SKM-1 treated with dmso at 0.1 percent for 144 hours (cell line): ENCODE measurements at regions not wholly inside any gene's neighbourhood (a gene's known extent, or its start where the extent isn't known, plus 50 kb on each side); places are given as distances from the start of the nearest gene placed in this dataset.

Experiments
- DNase-seq: peaks from one replicate; lab custom pipeline; 2025; ENCODE audit not compliant: unreplicated experiment; lab: John Stamatoyannopoulos, UW

DNA sequence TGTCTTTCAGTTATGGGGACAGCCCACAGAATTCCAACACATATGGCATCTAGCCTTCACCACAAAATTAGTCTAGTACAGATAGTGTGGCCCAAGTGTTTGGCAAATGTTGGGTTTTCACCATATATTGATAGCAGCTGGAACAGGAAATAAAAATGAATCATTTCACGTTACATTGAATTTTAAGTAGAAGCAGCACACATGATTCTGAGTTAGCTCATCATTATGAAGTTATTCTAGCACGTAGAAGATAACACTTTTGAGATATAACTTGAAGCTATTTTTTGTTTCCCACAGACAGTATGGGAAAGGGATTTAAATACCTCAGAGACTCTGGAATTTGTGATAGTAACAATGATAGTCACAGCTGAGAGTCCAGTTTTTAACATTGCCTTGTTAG, 118.7 kb downstream of the FAT4 start:
- DNase-seq: no peak

DNA sequence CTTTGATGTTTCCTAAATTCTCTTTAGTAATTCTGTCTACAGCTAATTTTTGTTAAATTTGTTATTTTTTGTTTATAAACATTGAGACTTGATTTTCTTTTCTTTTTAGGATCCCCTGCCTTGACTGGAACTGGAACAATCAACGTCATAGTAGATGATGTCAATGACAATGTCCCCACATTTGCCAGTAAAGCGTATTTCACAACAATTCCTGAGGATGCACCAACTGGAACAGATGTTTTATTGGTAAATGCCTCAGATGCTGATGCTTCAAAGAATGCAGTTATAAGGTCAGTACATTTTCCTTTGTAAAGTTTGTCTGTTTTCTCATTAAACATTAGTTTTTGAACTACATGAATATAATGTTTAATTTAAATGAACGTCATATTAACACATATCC, 119.4 kb downstream of the FAT4 start:
- no peak for DNase-seq

DNA sequence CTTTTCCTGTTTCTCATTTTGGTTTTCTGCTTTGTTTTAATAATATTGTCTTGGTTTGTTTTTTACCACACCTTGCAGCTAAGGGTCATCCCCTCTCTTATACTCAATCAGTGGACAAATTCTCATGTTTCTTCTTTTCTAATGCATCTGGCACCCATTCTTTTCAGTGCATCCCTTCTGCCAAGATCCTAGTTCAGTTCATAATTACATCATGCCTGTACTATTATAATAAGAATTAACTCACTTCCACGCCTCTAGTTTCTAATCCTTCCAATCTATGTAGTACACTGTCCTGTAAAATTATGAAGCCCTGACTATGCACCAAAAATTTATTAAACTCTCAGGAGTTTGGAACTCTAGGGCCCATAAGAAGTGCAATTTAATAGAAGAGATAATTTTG, 126.1 kb downstream of the FAT4 start:
- DNase-seq: no peak

- no peak for DNase-seq
Observed at GRCh38 chr4:125444166-125444565, 129.4 kb downstream of the FAT4 start.

- no peak for DNase-seq
Observed at GRCh38 chr4:125445525-125445924, 130.8 kb downstream of the FAT4 start.

DNA sequence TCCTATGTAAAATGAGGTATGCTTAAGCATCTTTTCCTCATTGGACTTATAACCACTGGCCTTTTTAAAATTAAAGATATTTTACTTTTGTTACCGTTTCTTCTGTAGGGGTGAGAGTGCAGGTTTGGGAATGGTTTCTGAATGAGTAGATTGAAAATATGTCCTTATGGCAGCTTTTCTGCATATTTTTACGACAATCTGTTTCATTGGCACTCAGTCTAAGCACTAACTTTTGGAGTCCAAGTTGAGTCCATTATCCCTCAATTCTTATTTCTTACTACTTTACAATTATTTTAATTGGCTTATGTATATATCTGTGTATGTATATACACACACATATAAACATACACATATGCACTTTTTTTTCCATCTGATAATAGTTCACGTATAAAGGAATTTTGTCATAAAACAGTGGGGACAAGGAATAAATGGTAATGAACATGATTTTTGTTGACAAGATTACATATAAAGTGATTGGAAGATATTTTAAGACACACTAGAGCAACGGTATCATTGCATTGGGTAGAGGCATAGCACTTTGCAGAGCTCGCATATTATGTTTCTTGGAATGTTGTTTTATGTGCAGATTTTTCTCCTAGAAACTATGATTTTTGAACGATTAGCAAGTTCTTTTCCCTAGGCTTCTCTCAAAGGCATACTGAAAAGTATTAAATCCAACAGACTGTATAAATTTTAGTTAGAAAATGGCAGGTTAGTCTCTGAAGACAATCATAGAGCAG, 133.0 kb downstream of the FAT4 start:
- DNase-seq: no peak

DNA sequence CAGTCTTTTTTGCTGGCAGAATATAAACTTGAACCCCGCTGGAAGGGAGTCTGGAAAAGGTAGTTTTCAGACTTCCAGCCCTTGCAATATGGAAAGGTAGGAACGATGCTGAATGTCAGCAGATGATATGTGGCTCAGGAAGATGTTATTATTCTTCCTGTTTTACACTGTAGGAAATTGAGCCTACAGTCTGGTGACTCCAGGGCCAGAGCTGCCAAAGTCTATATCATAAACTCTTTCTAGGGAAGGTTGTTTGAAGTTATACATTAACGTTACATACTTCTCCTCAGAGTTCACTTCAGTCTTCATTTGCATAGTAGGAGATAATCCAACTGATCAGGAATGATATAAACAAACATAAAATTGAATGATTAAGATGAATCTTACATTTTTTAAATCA, 141.3 kb downstream of the FAT4 start:
- no peak for DNase-seq

DNA sequence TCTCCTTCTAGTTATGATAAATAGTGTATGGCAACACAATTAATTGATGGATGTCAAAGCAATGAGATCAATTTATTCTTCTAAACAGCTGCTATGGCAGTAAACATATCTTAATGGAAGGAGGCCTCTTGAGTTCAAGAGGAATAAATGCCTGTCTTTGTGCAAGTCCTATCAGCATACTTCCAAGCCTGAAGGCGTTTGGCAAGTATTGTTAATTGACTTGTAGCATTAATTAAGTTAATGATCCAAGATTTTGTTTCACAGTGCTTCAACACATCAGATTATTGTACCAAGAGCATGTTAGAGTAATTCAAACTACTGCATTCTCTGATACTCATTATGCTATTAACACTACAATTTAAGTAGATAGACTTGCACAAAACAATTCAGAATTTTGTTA, 144.8 kb downstream of the FAT4 start:
- no peak for DNase-seq

- DNase-seq: no peak
Observed at GRCh38 chr4:125461676-125462363, 147.1 kb downstream of the FAT4 start.

GRCh38 chr4:125464146-125464545, 149.4 kb downstream of the FAT4 start:
- no peak for DNase-seq

- DNase-seq: no peak
Observed at GRCh38 chr4:125481334-125482045, 166.7 kb downstream of the FAT4 start.

DNA sequence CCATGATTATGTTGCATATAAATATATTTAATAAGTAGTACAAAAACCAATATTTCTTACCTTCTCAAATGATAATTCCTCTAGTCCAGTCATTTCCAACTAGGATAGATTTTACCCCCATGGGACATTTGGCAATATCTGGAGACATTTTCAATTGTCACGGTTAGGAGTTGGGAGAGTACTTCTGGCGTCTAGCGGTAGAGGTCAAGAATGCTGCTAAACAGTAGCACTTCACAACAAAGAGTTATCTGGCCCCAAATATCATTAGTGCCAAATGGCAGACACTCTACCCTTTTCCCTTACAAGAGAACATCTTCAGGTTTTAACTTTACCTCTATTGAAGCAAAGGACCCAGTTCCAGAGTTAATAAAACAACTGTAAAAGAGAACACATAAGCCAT, 168.1 kb downstream of the FAT4 start:
- no peak for DNase-seq

- DNase-seq: no peak
Observed at GRCh38 chr4:125483278-125483677, 168.5 kb downstream of the FAT4 start.

- no peak for DNase-seq
Observed at GRCh38 chr4:125484912-125485311, 170.2 kb downstream of the FAT4 start.

DNA sequence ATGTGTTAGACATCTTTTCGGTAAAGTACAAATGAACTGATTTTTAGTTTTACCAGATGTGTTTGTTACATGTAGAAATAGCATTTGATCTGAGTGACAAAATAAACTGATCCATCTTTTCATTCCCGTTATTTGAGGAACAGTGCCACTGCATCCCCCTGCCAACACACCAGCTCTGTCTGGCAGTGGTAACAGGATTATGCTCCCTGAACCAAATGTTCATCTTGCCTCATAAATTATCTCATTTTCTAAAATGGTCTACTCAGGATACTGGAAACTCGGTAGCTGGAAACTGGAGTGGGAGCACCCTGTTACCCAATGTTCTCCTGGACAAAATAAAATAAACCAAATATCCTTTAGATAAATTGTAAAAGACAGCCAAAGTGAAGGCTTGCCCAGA, 171.6 kb downstream of the FAT4 start:
- no peak for DNase-seq

GRCh38 chr4:125489952-125490690, 175.4 kb downstream of the FAT4 start:
- DNase-seq: no peak

- DNase-seq: no peak
Observed at GRCh38 chr4:125492957-125493356, 178.2 kb downstream of the FAT4 start.

DNA sequence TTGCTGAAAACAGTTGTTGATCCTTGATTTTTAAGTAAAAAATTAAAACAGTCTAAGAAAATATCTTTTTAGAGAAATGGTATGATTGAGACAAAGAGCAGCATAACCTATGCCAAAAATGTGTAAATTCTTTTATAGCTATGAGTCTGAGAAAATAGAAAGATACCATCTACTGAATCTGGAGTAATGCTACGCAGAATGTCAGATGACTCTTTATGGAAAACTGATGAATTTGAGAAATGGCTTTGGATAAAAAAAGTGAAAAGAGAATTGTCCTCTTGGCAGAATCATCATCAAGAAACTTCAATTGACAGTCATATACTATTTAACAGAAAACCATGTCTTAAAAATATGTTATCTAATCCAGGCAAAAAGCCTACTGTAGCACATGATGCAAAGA, 183.1 kb downstream of the FAT4 start:
- no peak for DNase-seq

GRCh38 chr4:125498981-125499380, 184.2 kb downstream of the FAT4 start:
- DNase-seq: no peak

DNA sequence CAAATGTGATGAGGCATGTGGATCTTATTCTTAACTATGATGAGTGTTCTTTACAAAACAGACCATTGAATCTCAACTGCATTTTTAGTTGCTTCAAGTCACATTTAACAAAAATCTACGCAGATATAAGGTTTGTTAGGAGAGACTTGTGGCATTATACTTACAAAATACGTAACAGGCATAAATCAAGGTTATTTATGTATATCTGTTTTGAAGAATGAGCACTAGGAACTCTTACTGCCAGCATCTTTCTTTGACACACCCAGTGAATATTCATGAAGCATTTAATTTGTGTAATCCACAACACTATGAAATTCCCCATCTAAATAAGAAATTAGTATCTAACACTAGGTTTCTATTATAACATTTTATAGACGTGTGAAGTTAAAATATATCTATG, 186.3 kb downstream of the FAT4 start:
- no peak for DNase-seq

- no peak for DNase-seq
Observed at GRCh38 chr4:125501568-125501967, 186.8 kb downstream of the FAT4 start.

DNA sequence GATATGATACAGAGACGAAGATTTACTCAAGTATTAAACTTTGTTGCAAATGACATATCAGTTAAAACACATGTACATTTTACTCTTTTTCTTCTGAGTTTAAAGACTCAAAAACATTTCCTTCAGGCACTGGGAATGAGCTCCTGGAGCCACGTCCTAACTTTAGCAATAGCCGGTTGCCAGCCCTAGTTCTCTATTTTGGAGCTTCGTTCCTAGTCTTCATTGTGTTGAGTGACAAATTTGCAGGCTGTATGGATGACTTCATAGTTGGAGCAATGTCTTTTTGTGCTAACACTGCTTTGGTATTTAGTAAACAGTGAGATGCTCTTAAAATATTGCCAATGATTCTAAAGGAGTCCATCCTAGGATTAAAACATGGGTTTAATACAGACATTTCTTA, 190.9 kb downstream of the FAT4 start:
- DNase-seq: no peak
